CD14-positive monocyte (primary cell): ENCODE measurements at regions not wholly inside any gene's neighbourhood (a gene's known extent, or its start where the extent isn't known, plus 50 kb on each side); places are given as distances from the start of the nearest gene placed in this dataset.
A peak's percentile ranks its signal among the peaks of the same experiment; 100 is the strongest.

Experiments
- DNase-seq, 3 donors: peaks; one replicate each; pipeline ENCODE4 v3.0.0-alpha.2; 2011 to 2022
- H2AFZ ChIP-seq: 2 replicates; pipeline ENCODE4 v1.6.0; 2012; ENCODE audit warnings: mild to moderate bottlenecking, low read depth, low read length, inconsistent platforms; ENCODE audit not compliant: insufficient read depth, poor library complexity, severe bottlenecking
- H3K27ac ChIP-seq, 2 donors: 1 replicate in 1 of 2; 2 replicates in 1 of 2; pipeline ENCODE4 v1.5.1; 2012 to 2013; ENCODE audit warnings: low read length in 2 of 2, control low read depth in 1 of 2, inconsistent platforms in 1 of 2, low read depth in 1 of 2, mild to moderate bottlenecking in 1 of 2
- H3K27me3 ChIP-seq, 2 donors: one replicate each; pipeline versions ENCODE4 v1.6.0 to v1.6.1; 2011 to 2013; ENCODE audit warnings: low read length in 2 of 2; ENCODE audit not compliant: control insufficient read depth in 2 of 2, insufficient read depth in 2 of 2
- H3K36me3 ChIP-seq, 2 donors: replicated peaks in 1 of 2; 1 replicate in 1 of 2; 2 replicates in 1 of 2; pipeline versions ENCODE4 v1.5.1 to v1.6.1; 2012 to 2013; ENCODE audit warnings: low read length in 2 of 2, control low read depth in 1 of 2, inconsistent platforms in 1 of 2, mild to moderate bottlenecking in 1 of 2; ENCODE audit not compliant: insufficient read depth in 2 of 2, control insufficient read depth in 1 of 2
- H3K4me1 ChIP-seq, 2 donors: 1 replicate in 1 of 2; 2 replicates in 1 of 2; pipeline versions ENCODE4 v1.5.1 to v1.6.1; 2012 to 2013; ENCODE audit warnings: low read length in 2 of 2, control low read depth in 1 of 2, inconsistent platforms in 1 of 2, mild to moderate bottlenecking in 1 of 2, moderate library complexity in 1 of 2; ENCODE audit not compliant: insufficient read depth in 2 of 2, control insufficient read depth in 1 of 2
- H3K4me2 ChIP-seq: replicated peaks from 2 replicates; pipeline ENCODE3; 2012; ENCODE audit warnings: low read length, moderate library complexity, mild to moderate bottlenecking; ENCODE audit not compliant: poor library complexity, severe bottlenecking; ENCODE audit errors: extremely low read depth
- H3K4me3 ChIP-seq, 3 experiments: fragments of 200-600 bp in 1 of 3; sonication (generic) in 1 of 3; replicated peaks in 1 of 3; 1 replicate in 2 of 3; 2 replicates in 1 of 3; pipeline ENCODE4 v1.5.1; 2011 to 2013; ENCODE audit warnings: low read length in 3 of 3, mild to moderate bottlenecking in 3 of 3, control low read depth in 2 of 3, low read depth in 2 of 3, inconsistent platforms in 1 of 3, moderate library complexity in 1 of 3
- H3K79me2 ChIP-seq: 2 replicates; pipeline ENCODE4 v1.6.0; 2012; ENCODE audit warnings: mild to moderate bottlenecking, control low read depth, inconsistent platforms, low read length, moderate library complexity; ENCODE audit not compliant: insufficient read depth
- H3K9ac ChIP-seq: 2 replicates; pipeline ENCODE4 v1.6.0; 2017; ENCODE audit warnings: low read length, mild to moderate bottlenecking; ENCODE audit not compliant: insufficient read depth, poor library complexity, severe bottlenecking
- H3K9me3 ChIP-seq, 2 donors: replicated peaks in 1 of 2; 1 replicate in 1 of 2; 2 replicates in 1 of 2; pipeline versions ENCODE4 v1.5.1 to v1.6.1; 2012 to 2013; ENCODE audit warnings: low read length in 2 of 2, control low read depth in 1 of 2; ENCODE audit not compliant: control insufficient read depth in 1 of 2, insufficient read depth in 1 of 2
- H4K20me1 ChIP-seq: 2 replicates; pipeline ENCODE4 v1.6.0; 2012; ENCODE audit warnings: mild to moderate bottlenecking, low read length, control low read depth, moderate library complexity; ENCODE audit not compliant: insufficient read depth
- H3K27ac Mint-ChIP-seq, 7 donors: one replicate each; pipeline ENCODE4 v1.8.0; 2020; ENCODE audit warnings: mild to moderate bottlenecking in 7 of 7, mixed read lengths in 7 of 7, moderate library complexity in 6 of 7, inconsistent platforms in 2 of 7
- H3K27me3 Mint-ChIP-seq, 3 donors: one replicate each; pipeline ENCODE4 v1.8.0; 2021 to 2022; ENCODE audit warnings: low read depth in 3 of 3, mild to moderate bottlenecking in 3 of 3, mixed read lengths in 3 of 3, moderate library complexity in 3 of 3, inconsistent platforms in 1 of 3
- H3K36me3 Mint-ChIP-seq, 2 donors: one replicate each; pipeline ENCODE4 v1.8.0; 2020; ENCODE audit warnings: mixed read lengths in 2 of 2, inconsistent platforms in 1 of 2, mild to moderate bottlenecking in 1 of 2
- H3K4me1 Mint-ChIP-seq: one replicate; pipeline ENCODE4 v1.8.0; 2020; ENCODE audit warnings: mild to moderate bottlenecking, mixed read lengths
- H3K4me3 Mint-ChIP-seq, 2 donors: one replicate each; pipeline ENCODE4 v1.8.0; 2020; ENCODE audit warnings: mild to moderate bottlenecking in 2 of 2, mixed read lengths in 2 of 2, moderate library complexity in 1 of 2
- H3K9me3 Mint-ChIP-seq, 7 donors: one replicate each; pipeline ENCODE4 v1.8.0; 2020 to 2022; ENCODE audit warnings: mixed read lengths in 7 of 7, mild to moderate bottlenecking in 6 of 7, moderate library complexity in 6 of 7, inconsistent platforms in 2 of 7
- WGBS: methylation state at CpG from one replicate; pipeline ENCODE4 v1.1.5; 2013; ENCODE audit warnings: missing lambda C conversion rate; ENCODE audit not compliant: insufficient coverage; 5-methylcytosine and 5-hydroxymethylcytosine counted together
- intact Hi-C, 2 donors: fragments of 100-400 bp; cut with micrococcal nuclease; formaldehyde crosslinking; loops; one replicate each; pipeline versions ENCODE4 v1.15.0 to v1.15.1; 2023
- TF ChIP-seq, protein P1 (sequence below): fragments of 200-600 bp; IDR thresholded peaks from one replicate; pipeline ENCODE4 v1.8.0; 2022; ENCODE audit warnings: antibody characterized with exemption, mild to moderate bottlenecking

DNA sequence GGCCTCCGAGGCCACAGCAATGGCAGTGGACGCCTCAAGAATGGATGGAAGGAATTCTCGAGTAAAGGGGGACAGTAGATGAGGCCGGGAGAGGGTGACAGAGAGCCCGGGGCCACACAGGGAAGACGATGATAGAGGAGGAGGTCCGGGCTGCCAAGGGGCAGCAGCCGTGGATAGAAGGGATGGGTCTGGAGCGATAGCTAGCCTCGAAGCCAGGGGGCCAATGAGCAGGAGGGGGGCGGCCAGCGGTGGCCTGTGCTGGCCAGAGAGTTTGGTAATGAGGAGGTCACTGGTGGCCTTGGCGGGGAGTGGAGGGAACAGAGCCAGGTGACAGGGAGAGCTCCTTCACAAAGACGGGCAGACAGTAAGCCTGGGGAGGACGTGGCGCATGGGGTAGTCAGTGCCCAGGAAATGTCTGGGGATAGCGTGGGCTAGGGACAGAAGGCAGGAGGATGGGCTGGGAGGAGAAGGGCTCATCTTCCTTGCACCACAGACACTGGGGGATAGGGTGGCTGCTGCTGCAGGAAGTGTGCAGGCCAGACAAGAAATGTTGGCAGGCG lies 87.8 kb upstream of the ASB18 start:
- Histone ChIP-seq H3K4me2 (no peak overlapping the region), H3K36me3 (no peaks in the 10 kb centered on the region), H3K4me1 (no peaks in the 10 kb centered on the region), H3K9ac (no peak overlapping the region), H4K20me1 (no peaks in the 10 kb centered on the region), H2AFZ (no peak overlapping the region), H3K79me2 (no peaks in the 10 kb centered on the region), H3K27me3 (no peaks in the 10 kb centered on the region), H3K27ac (no peak overlapping the region), H3K4me3 (no peak overlapping the region), H3K9me3 (no peaks in the 10 kb centered on the region)
- Mint-ChIP-seq H3K27me3 (peaks cover 5 to 12% (median 7%) of the 10 kb centered on the region in 3 donors), H3K4me3 (peak overlapping the region in 1 of 2 donors; percentile 37), H3K4me1 (peaks cover 3% of the 10 kb centered on the region), H3K36me3 (no peaks in the 10 kb centered on the region), H3K27ac (no peak overlapping the region), H3K9me3 (peaks cover 0 to 1% (median 0%) of the 10 kb centered on the region in 7 donors)
- intact Hi-C loops, result loop anchor here (2.0 to 5.0 kb wide), 2 partner anchors 720 to 721 kb away; no protein-coding TSS in a partner anchor
- no peak for DNase-seq
- TF ChIP-seq, protein P1, sequence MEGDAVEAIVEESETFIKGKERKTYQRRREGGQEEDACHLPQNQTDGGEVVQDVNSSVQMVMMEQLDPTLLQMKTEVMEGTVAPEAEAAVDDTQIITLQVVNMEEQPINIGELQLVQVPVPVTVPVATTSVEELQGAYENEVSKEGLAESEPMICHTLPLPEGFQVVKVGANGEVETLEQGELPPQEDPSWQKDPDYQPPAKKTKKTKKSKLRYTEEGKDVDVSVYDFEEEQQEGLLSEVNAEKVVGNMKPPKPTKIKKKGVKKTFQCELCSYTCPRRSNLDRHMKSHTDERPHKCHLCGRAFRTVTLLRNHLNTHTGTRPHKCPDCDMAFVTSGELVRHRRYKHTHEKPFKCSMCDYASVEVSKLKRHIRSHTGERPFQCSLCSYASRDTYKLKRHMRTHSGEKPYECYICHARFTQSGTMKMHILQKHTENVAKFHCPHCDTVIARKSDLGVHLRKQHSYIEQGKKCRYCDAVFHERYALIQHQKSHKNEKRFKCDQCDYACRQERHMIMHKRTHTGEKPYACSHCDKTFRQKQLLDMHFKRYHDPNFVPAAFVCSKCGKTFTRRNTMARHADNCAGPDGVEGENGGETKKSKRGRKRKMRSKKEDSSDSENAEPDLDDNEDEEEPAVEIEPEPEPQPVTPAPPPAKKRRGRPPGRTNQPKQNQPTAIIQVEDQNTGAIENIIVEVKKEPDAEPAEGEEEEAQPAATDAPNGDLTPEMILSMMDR, result no peak
- WGBS, result 92% methylated on average over 14 of the region's 18 CpGs

DNA sequence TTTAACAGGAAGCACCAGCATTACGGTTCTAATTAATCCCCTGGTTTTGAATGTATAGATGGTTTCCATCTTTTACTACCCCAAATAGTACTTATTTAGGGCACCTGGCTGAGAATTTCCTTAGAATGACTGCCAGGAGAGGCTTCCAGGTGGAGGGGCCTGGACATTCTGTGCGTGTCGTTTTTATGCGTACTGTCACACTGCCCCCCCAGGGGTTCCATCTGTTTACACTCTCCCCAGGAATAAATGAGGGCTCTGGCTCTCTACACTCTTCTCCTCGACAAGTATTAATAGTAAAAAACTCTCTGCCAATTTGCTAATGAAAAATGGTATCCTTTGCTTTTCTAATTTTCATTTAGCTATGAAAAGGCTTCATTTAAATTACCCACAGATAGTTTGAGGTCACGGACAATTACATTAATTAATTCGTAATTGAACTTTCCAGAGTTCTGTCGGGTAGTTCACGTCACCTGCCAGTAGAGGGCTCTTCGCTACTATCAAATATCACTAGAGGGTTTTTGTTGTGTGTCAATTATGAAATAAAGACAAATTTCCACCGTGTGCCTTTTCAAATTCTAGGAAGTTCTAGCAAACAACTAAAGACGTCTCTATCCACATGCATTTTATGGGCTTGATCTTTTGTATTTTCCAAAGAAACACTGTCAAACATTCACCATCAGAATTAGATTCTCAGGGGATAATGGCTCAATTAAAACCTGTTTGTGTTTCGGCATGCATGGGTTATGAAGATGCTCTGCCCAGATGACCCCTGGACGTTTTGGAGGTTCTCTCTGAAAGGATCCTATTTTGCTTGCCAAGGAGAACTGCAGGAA lies 88.8 kb upstream of the ASB18 start:
- Histone ChIP-seq H3K36me3 (no peaks in the 10 kb centered on the region), H3K9me3 (no peaks in the 10 kb centered on the region), H4K20me1 (no peaks in the 10 kb centered on the region), H3K27ac (no peak overlapping the region), H3K4me2 (no peak overlapping the region), H3K27me3 (no peaks in the 10 kb centered on the region), H3K4me1 (no peaks in the 10 kb centered on the region), H2AFZ (no peak overlapping the region), H3K79me2 (no peaks in the 10 kb centered on the region), H3K4me3 (no peak overlapping the region), H3K9ac (no peak overlapping the region)
- no peaks in the 10 kb centered on the region for H3K36me3 Mint-ChIP-seq
- H3K4me1 Mint-ChIP-seq, result peaks cover 3% of the 10 kb centered on the region
- DNase-seq, result peak in 1 of 3 donors; percentile 22
- H3K27me3 Mint-ChIP-seq, result peaks cover 5 to 12% (median 7%) of the 10 kb centered on the region in 3 donors
- 46% methylated on average over 2 of the region's 14 CpGs for WGBS
- TF ChIP-seq, protein P1, result peak; percentile 86
- H3K4me3 Mint-ChIP-seq, result no peak overlapping the region
- no peak overlapping the region for H3K27ac Mint-ChIP-seq
- intact Hi-C loops, result loop anchor here (2.0 to 5.0 kb wide), 2 partner anchors 719 to 720 kb away; no protein-coding TSS in a partner anchor
- H3K9me3 Mint-ChIP-seq, result peaks cover 0 to 1% (median 0%) of the 10 kb centered on the region in 7 donors
